ENCODE measurements at regions not wholly inside any gene's neighbourhood (a gene's known extent, or its start where the extent isn't known, plus 50 kb on each side); places are given as distances from the start of the nearest gene placed in this dataset.

DNA sequence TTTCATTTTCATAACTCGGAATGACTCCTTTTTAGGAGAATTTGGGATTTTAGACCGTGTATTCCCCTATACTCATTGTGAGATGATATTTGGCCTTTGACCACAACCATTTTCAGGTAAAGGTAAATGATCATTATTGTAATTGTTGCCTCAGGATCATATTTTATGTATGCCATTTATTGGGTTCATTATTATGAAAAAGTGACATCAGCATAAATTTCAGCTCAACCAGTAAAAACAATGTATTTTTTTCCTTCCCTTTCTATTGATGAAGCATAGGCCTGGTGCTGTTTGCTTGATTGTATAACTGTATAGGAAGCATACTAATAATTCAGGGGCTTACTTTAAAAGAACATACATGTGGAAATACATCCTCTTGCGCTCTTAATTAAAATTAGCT is 832.9 kb upstream of the FANCL start:
- TF ChIP-seq, protein P1, sequence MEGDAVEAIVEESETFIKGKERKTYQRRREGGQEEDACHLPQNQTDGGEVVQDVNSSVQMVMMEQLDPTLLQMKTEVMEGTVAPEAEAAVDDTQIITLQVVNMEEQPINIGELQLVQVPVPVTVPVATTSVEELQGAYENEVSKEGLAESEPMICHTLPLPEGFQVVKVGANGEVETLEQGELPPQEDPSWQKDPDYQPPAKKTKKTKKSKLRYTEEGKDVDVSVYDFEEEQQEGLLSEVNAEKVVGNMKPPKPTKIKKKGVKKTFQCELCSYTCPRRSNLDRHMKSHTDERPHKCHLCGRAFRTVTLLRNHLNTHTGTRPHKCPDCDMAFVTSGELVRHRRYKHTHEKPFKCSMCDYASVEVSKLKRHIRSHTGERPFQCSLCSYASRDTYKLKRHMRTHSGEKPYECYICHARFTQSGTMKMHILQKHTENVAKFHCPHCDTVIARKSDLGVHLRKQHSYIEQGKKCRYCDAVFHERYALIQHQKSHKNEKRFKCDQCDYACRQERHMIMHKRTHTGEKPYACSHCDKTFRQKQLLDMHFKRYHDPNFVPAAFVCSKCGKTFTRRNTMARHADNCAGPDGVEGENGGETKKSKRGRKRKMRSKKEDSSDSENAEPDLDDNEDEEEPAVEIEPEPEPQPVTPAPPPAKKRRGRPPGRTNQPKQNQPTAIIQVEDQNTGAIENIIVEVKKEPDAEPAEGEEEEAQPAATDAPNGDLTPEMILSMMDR (IDR thresholded peaks at IDR 0.05; ENCODE audit: low read length): no peak
- TF ChIP-seq EZH2 (IDR thresholded peaks at IDR 0.05; ENCODE audit: borderline replicate concordance, low read length): no peak

Measured in OCI-LY1 (cell line).